Ishikawa (cell line): ENCODE measurements at regions not wholly inside any gene's neighbourhood (a gene's known extent, or its start where the extent isn't known, plus 50 kb on each side); places are given as distances from the start of the nearest gene placed in this dataset.

Experiments used
- CEBPB ChIP-seq: IDR thresholded peaks from 2 replicates; pipeline ENCODE4 v1.6.1; 2012
- CREB1 ChIP-seq: IDR thresholded peaks from 2 replicates; pipeline ENCODE4 v1.6.1; 2012; ENCODE audit warnings: low read depth
- EGR1 ChIP-seq: IDR thresholded peaks from 2 replicates; pipeline ENCODE4 v1.6.1; 2012
- EP300 ChIP-seq: IDR thresholded peaks from 2 replicates; pipeline ENCODE4 v1.6.1; 2012; ENCODE audit warnings: borderline replicate concordance
- MAX ChIP-seq: IDR thresholded peaks from 2 replicates; pipeline ENCODE4 v1.6.1; 2012
- NFIC ChIP-seq: IDR thresholded peaks from 2 replicates; pipeline ENCODE4 v1.6.1; 2012
- RAD21 ChIP-seq: IDR thresholded peaks from 2 replicates; pipeline ENCODE4 v1.6.1; 2012; ENCODE audit warnings: low read depth
- REST ChIP-seq: IDR thresholded peaks from 2 replicates; pipeline ENCODE4 v1.6.1; 2012; ENCODE audit warnings: low read depth, mild to moderate bottlenecking
- TAF1 ChIP-seq: IDR thresholded peaks from 2 replicates; pipeline ENCODE4 v1.6.1; 2012; ENCODE audit warnings: low read depth, mild to moderate bottlenecking
- TCF12 ChIP-seq: IDR thresholded peaks from 2 replicates; pipeline ENCODE4 v1.6.1; 2012; ENCODE audit warnings: low read depth
- TEAD4 ChIP-seq: IDR thresholded peaks from 2 replicates; pipeline ENCODE4 v1.6.1; 2012
- USF1 ChIP-seq: IDR thresholded peaks from 2 replicates; pipeline ENCODE4 v1.6.1; 2012
- ZBTB7A ChIP-seq: IDR thresholded peaks from 2 replicates; pipeline ENCODE4 v1.6.1; 2012; ENCODE audit warnings: low read depth

- no peak for TF ChIP-seq MAX
- no peak for TF ChIP-seq REST
- no peak for TF ChIP-seq RAD21
- no peak for TF ChIP-seq EGR1
- TF ChIP-seq EP300 = no peak
- no peak for TF ChIP-seq USF1
- TF ChIP-seq TEAD4 = no peak
- no peak for TF ChIP-seq ZBTB7A
- no peak for TF ChIP-seq CREB1
- TF ChIP-seq NFIC = no peak
- no peak for TF ChIP-seq TAF1
- no peak for TF ChIP-seq TCF12
- no peak for TF ChIP-seq CEBPB
Observed at GRCh38 chr20:23272176-23273029, 78.2 kb upstream of the NXT1 start.
